ENCODE measurements at regions not wholly inside any gene's neighbourhood (a gene's known extent, or its start where the extent isn't known, plus 50 kb on each side); places are given as distances from the start of the nearest gene placed in this dataset.
"Not testable (repeated sequence)": the region's sequence is repeated elsewhere in the genome, so short reads cannot be mapped to it uniquely, and the experiment has no call there.

GRCh38 chr10:7069706-7070105 is 341.1 kb downstream of the SFMBT2 start:
- DNase-seq (ENCODE audit: low spot score) = no peak

DNA sequence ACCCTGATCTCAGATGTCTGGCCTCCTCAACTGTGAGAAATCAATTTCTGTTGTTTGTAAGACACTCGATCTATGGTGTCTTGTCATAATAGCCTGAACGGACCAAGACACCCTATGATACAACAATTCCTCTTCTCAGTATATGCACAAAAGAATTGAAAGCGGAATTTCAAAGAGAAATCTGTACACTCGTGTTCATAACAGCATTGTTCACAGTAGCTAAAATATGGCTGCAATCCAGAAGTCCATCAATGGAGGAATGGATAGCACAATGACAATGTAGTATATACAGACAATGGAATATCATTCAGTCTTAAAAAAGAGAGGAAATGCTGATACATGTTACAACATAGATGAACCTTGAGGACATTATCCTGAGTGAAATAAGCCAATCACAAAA is 354.6 kb downstream of the SFMBT2 start:
- no peak for DNase-seq (ENCODE audit: low spot score)

- DNase-seq (ENCODE audit: low spot score) = no peak
Measured at GRCh38 chr10:7054915-7055314, 355.9 kb downstream of the SFMBT2 start.

DNA sequence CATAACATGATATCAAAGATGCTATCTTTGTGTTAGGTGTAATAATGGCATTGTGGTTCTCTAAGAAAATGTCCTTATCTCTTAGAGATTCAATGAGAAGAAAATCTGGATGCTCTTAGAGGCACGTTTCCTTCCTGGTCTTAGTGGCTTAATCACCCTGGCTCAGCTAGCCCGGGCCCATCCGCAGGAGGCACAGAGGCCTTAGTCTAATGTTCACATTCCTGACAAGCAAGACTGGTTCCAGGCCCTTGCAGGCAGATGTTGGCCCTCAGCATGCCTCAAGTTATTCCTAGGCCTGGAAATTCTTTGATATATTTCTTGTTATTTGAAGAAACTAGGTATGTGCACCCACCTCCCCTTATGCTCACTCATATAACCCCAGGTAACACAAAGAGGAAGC is 357.6 kb downstream of the SFMBT2 start:
- DNase-seq (ENCODE audit: low spot score) = no peak

DNA sequence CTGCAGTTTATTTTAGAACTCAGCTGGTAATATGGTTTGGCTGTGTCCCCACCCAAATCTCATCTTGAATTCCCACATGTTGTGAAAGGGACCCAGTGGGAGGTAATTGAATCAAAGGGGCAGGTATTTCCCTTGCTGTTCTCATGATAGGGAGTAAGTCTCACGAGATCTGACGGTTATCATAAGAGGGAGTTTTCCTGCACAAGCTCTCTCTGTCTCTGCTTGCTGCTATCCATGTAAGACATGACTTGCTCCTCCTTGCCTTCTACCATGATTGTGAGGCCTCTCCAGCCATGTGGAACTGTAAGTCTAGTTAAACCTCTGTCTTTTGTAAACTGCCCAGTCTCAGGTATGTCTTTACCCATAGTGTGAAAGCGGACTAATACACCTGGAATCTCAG is 360.8 kb downstream of the SFMBT2 start:
- DNase-seq (ENCODE audit: low spot score) = not testable (repeated sequence)

GRCh38 chr10:7048061-7048460 is 362.8 kb downstream of the SFMBT2 start:
- no peak for DNase-seq (ENCODE audit: low spot score)

DNA sequence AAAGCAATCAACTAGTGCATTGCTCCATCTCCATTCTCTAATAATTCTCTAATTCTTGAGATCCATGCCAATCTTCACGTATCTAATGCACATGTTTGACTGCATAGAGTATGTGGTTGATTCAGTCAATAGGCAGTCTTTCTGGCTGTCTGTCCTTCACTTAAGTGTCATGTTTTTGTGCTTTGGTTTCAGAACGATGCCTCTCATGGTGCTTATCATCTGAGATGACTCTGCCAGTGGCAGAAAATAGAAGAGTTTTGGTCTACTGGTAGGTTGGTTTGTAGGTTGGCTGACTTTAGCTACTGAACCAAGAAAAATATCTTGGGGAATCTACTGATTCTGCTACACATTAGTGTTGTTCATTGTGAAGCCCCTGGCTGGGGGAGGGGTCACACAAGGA is 364.2 kb downstream of the SFMBT2 start:
- no peak for DNase-seq (ENCODE audit: low spot score)

DNA sequence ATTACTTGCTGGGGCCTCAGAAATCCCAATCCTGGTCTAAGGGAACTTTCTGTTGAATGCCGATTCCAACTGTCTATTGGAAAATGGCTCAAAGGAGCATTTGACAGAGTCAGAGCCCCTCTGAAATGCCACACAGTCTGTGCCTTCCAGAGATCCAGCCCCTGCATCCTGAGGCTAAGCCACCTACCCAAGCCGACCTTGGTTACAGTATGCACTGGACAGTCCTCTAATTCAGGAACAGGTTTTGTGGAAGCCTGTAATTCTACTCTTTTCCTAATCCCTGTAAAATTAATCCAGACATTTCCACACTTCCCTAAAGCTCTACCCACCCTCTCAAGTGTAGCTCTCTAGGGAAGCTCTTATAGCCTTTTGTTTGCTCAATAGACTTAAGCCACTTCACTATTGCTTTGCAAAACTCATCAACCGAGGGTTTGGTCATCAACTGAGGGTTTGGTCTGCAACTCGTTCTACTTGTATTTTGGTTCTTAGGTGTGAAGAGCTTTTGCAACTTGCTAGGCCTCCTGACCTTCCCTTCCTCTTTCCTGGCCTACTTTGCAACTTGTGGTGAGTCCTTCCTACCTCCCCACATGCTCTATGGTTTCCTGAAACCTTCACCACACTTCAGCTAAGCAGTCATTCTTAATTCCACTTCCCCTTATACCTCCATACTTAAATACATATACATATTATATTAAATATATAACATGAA is 364.8 kb downstream of the SFMBT2 start:
- no peak for DNase-seq (ENCODE audit: low spot score)

- DNase-seq (ENCODE audit: low spot score) = no peak
Measured at GRCh38 chr10:7043055-7043653, 367.7 kb downstream of the SFMBT2 start.

DNA sequence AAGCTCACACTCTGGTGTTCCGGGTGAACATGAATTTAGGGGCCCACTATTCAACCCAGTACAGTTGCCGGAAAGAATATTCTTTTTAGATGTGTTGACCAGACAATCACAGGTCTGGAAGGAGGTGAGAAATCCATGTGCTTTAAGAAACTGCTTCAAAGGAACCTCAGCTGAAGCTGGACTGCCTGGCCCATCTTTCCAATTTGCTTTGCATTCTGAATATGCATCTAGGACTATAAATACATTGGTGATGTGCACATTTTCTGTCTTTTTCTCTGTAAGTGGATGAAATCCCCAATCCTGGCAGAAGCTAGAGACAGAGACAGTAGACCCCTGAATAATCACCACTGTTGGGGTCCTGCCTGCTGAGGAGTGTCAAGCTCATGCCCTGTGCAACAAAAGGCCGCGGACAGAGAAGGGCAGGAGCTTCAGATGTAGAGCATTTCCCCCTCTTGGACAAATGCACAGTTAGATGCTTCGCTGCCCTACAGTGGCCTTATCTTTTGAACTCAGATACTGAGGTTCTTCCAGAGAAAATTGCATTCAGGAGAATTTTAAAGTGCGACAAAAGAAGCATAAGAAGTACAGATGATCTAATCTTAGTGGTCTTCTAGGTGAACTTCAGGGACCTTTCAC is 368.3 kb downstream of the SFMBT2 start:
- DNase-seq (ENCODE audit: low spot score) = no peak

GRCh38 chr10:7042000-7042399 is 368.8 kb downstream of the SFMBT2 start:
- no peak for DNase-seq (ENCODE audit: low spot score)

GRCh38 chr10:7040681-7041080 is 370.2 kb downstream of the SFMBT2 start:
- DNase-seq (ENCODE audit: low spot score) = no peak

GRCh38 chr10:7039859-7040258 is 371.0 kb downstream of the SFMBT2 start:
- DNase-seq (ENCODE audit: low spot score) = no peak

- DNase-seq (ENCODE audit: low spot score) = no peak
Measured at GRCh38 chr10:7038416-7038815, 372.4 kb downstream of the SFMBT2 start.

DNA sequence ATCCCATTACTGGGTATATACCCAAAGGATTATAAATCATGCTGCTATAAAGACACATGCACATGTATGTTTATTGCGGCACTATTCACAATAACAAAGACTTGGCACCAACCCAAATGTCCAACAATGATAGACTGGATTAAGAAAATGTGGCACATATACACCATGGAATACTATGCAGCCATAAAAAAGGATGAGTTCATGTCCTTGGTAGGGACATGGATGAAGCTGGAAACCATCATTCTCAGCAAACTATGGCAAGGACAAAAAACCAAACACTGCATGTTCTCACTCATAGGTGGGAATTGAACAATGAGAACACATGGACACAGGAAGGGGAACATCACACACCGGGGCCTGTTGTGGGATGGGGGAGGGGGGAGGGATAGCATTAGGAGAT is 373.4 kb downstream of the SFMBT2 start:
- not testable (repeated sequence) for DNase-seq (ENCODE audit: low spot score)

DNA sequence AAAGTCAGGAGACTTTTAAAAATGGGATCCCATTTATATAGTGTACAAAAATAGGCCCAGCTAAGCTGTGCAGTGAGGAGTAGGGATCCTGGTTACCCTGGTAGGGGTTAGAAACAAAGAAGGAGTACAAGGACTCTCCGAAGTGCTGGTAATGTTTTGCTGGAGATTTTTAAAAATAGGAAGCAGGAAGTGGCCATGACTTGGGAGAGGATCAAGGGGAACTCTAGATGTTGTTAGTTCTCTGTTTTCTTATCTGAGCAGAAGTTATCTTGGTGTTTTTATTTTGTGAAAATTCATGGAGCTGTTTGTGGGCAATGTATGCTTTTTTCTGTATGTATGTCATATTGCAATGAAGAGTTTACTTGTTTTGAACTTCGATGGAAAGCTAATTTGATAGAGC is 373.9 kb downstream of the SFMBT2 start:
- no peak for DNase-seq (ENCODE audit: low spot score)

DNA sequence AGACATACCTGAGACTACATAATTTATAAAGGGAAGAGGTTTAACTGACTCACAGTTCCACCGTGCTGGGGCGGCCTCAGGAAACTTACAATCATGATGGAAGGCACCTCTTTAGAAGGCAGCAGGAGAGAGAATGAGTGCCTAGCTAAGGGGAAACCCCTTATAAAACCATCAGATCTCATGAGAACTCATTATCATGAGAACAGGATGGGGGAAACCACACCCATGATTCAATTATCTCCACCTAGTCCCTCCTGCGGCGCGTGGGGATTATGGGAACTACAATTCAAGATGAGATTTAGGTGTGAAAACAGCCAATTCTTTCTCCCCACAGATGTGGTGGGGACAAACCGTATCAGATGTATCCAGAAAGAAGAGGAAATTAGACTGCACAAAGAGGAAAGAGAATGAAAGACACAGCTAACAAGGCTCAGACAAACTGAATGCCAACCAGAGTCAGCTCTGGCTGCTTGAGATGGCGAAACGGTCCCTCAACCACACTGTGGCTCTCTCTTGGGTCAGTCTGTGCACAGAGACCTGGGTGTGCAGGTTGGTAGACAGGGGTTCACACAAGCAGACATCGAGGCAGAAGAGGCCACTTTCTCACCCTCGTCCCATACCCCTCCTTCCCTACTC is 375.6 kb downstream of the SFMBT2 start:
- no peak for DNase-seq (ENCODE audit: low spot score)

- no peak for DNase-seq (ENCODE audit: low spot score)
Measured at GRCh38 chr10:7033031-7033430, 377.8 kb downstream of the SFMBT2 start.

DNA sequence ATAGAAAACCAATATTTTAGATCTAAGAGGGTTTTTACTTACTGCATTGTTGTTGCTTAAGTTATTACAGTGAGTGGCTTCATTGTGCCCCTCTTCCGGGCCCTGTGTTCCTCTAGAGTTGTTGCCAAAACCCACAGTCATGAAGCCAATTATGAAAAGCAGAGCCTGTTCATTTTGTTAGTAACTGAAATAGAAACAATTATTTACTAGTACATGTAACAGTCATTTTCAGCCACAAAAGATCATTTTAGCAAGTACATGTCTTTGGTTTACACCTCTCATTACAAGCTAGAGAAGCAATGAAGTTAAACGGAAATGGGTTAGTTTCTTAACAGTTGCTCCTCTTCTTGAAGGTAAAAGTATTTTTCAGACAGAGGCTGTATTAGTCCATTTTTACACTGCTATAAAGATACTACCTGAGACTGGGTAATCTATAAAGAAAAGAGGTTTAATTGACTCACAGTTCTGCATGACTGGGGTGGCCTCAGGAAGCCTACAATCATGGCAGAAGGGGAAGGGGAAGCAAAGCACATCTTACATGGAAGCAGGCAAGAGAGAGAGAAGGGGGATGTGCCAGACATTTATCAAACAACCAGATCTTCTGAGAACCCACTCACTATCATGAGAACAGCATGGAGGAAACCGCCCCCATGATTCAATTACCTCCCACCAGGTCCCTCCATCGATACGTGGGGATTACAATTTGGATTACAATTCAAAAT is 380.5 kb downstream of the SFMBT2 start:
- no peak for DNase-seq (ENCODE audit: low spot score)

DNA sequence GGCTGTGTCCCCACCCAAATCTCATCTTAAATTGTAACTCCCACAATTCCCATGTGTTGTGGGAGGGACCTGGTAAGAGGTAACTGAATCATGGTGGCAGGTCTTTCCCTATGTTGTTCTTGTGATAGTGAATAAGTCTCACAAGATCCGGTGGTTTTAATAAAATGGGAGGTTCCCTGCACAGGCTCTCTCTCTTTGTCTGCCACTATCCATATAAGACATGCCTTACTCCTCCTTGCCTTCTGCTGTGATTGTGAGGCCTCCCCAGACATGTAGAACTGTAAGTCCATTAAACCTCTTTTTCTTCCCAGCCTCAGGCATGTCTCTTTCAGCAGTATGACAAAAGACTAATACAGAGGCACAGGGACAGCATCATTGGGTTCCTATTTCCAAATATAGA is 381.2 kb downstream of the SFMBT2 start:
- DNase-seq (ENCODE audit: low spot score) = no peak

GRCh38 chr10:7028809-7029166 is 382.0 kb downstream of the SFMBT2 start:
- no peak for DNase-seq (ENCODE audit: low spot score)

Measured in D341Med (cell line).